ENCODE measurements at regions not wholly inside any gene's neighbourhood (a gene's known extent, or its start where the extent isn't known, plus 50 kb on each side); places are given as distances from the start of the nearest gene placed in this dataset.
"Not testable (repeated sequence)": the region's sequence is repeated elsewhere in the genome, so short reads cannot be mapped to it uniquely, and the experiment has no call there.

DNA sequence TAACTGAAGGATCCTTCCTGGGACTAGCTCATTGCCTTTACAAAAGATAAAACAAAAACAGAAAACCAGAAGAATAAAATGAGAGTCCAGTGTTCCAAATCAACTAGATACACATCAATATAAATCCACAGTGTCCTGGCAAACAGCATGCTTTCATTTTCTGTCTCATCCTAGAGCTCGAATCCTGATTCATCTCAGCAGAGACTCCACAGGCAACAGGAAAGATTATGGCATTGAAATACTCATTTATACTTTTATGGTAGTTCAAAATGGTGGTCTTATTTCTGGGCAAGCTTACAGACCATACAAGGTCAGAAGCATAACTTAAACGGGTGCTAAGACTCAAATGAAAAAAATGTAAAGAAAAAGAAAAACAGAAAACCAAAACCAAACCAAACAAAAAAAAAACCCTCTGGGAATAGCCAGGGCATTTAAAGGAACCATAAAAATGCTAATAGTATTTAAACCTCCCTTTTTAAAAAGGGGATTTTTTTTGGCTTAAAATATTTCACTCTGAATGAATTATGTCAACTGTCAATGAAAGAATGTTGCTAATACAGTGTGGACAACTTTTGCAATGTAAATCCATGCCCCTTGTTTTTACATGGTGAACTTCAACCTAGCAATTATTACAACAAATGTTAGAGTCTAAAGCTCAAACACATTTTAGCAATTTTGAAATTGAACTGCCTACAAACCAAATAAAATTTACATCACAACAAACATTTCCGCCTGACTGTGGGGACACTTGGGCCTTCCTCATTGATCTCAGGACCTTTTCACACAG lies 57.9 kb downstream of the GPR101 start:
- DNase-seq (ENCODE audit: low read depth) = no peak

DNA sequence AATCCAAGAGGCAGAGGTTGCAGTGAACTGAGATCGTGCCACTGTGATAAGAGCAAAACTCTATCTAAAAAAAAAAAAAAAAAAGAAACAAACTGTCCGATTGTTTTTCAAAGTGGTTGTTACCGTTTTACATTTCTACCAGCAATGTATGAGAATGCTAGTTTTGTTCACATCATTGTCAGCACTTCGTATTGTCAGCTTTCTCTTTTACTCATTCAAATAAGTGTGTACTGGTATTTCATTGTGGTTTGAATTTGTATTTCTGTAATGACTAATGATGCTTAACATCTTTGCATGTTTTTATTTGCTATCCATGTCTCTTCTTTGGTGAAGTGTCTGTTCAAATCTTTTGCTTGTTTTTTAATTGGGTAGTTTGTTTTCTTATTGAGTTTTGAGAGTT lies 65.8 kb downstream of the GPR101 start:
- DNase-seq (ENCODE audit: low read depth) = no peak

DNA sequence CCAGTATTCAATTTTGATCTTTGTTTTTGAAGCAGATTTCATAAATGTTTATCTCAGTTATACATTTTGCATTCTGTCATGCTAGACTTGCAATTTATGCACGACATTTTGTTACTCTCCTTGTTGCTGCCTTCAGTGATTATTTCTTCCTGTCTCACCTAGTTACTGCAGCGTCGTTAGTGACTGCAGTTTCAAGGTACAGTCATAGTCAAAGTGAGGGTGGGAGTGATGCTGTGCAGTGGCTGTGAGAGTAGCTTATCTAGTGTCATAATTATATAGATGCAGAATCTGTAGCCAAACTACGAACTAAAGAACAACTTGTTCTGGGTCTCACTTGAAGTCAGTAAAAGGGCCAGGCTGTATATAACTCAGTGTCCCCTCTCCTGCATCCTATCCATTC lies 69.8 kb downstream of the GPR101 start:
- DNase-seq (ENCODE audit: low read depth) = no peak

DNA sequence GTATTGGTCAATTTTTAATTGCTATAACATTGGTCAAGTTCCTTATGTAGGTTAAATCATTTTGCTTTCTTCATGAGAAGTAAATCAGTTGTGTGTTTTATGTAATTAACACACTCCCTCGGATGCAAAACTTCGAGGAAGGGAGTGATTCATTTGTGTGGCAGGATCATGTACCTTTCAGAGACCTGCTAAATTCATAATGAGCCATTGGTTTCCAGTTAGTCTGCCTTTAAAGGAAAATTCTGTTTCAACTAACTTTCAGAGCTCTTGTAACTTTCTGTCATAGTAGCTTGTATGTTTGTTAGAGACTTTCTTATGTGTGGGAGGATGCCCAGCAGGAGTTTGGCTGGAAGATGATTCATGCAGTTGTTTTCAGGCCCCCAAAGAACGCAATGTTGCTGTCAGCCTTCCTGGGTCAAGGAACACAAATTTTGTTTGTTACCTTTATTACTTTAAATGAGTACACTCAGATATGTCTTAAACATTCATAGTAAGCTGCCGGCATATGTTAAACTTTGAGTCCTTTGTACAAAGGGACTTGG lies 72.1 kb downstream of the GPR101 start:
- no peak for DNase-seq (ENCODE audit: low read depth)

DNA sequence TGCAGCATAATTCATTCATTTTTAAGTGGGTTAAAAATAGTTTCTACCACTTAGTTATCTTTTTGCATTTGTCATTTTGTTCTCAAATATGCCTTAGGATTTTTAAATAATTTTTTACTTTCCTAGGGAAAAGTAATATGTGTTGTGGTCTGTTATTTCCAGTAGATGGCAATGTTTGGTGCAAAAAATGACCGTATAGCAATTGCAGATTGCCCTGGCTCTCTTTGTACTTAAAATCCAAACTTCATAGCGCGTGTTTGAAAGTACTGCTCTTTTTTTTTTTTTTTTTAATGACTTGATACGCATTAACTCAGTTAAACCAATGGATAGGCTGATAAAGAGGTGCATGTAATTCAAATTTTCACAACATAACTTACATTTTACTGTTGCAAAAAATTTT lies 74.4 kb upstream of the RBMX start:
- no peak for DNase-seq (ENCODE audit: low read depth)

DNA sequence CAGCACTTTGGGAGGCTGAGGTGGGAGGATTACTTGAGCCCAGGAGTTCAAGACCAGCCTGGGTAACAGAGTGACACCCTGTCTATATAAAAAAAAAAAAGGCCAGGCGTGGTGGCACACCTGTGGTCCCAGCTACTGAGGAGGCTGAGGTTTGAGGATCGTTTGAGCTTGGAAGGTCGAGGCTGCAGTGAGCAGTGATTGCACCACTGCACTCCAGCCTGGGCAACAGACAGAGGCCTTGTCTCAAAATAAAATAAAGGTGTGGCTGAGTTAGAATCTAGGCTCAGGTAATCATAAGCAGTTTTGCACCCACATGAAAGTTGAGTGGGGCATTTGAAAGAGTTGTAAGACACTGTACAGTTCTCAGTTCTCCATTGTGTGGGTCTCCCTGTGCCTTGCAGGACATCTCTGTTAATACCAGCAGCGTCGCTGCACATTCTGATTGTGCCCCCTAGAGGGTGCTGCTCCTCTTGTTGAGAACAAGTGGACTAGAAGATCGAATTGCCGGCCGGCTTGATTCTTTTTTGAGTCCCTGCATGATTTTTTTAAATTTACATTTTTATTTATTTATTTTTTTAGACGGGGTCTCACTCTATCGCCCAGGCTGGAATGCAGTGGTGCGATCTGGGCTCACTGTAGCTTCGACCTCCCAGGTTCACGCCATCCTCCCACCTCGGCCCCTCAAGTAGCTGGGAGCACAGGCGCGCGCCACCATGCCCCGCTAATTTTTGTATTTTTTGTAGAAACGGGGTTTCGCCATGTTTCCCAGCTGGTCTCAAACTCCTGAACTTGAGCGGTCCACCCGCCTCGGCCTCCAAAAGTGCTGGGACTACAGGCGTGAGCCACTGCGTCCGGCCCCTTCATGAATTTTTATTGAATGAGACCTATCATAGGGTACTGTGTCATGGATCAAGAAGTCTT lies 73.6 kb upstream of the RBMX start:
- peak; percentile 26 for DNase-seq (ENCODE audit: low read depth)

DNA sequence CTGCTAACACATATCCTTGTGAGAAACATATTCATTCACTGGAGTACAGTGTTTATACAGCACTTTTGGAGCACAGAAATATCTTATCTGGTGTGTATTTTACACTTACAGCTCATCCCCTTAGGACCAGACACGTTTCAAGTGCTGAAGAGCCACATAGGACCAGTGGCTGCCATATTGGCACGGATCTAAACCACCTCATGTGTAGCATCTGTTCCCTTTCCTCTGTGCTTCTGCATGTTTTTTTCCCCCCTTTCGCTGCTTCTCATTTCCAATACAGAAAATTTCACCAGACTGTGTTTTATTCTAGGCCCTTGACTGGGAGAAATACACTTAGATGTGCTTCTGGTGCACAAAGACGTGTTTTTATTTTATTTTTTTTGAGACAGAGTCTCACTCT lies 69.7 kb upstream of the RBMX start:
- no peak for DNase-seq (ENCODE audit: low read depth)

DNA sequence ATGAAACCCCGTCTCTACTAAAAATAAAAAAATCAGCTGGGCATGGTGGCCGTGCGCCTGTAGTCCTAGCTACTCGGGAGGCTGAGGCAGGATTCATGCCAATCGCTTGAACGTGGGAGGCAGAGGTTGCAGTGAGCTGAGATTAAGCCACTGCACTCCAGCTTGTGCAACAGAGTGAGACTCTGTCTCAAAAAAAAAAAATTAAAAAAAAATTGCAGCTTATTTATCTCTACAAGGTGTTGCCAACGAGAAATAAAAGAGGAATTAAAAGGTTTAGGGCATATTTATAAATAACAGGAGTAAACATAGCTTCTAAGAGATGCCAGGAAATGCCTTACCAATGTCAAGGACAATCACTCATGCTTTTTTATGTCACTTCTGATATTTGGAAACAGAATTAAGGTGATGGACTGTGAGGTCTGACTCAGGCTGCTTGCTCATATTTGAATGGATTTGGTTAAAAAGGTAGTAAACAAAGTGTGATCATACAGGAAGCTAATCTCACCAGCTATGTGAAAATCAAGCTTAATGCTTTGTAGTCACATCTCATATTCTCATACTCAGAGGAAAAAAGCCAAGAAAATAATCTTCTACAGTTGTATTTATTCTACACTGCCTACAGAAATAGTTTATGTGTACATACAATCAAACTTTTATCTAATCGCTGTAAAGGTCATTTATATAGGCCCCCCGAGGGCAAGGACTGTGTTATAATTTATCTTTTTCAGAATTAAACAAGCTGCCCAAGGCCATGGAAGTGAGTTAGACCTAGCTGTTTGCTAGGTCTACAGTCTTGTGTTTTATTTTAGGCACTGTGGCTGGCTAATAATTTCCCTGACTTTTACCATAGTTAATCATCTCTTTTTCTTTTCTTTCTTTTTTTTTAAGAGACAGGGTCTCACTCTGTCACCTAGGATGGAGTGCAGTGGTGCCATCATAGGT lies 61.1 kb upstream of the RBMX start:
- DNase-seq (ENCODE audit: low read depth) = no peak

DNA sequence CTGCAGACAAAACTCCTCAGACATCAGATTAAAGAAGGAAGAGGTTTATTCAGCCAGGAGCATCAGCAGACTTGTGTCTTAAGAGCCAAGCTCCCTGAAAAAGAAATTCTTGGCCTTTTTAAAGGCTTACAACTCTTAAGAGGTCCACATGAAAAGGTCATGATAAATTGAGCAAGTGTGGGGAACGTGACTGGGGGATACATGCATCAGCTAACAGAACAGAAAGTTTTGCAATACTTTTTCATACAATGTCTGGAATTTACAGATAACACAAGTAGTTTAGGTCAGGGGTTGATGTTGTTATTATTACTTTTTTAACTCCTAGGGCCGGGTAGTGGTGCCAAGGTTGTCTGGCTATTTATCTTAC lies 55.6 kb upstream of the RBMX start:
- no peak for DNase-seq (ENCODE audit: low read depth)

DNA sequence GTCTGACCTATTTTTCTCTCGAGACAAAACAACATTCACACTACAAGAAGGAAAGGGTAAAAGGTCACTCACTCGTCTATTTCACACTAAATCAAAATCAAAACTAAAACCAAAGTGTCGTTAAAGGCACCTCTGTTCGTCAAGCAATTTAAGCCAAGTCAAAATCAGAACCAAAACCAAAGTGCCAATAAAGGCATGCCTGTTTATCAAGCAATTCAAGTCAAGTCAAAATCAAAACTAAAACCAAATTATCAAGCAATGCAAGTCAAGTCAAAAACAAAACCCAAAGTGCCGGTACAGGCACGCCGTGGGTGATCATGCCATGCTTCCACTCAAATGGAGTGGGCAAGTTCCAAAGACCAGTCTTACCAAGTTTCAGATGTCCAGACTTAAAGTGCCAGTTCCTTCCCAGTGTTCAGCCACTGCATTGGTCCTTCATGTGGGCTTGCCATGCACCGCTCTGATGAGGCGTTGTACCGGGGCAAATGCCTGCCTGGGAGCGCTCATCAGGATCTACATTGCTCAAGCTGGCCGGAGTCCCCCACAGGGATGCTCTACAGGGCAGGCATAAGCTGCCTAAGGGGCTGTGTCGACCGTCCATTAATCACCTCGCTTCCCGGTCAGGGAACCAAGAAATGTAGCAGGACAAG lies 55.1 kb upstream of the RBMX start:
- DNase-seq (ENCODE audit: low read depth) = not testable (repeated sequence)

DNA sequence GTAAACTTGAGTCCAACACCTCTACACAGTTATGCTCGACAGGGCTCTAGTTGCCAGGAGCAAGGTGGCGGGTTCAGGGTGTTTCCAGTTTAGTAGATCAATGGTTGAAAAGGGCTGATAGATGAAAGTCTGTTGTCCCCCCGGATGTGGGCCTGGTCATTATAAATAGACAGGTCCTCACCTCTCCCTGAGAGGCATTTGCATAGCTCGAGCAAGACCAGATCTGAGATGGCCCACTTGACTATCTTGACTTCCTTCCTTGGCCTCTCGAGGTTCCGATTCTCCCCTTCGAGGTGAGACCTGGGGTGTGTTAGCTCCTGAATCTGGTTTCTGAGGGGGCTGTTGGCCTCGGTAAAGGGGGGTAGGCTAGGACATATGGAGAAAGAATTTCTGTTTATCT lies 54.1 kb upstream of the RBMX start:
- DNase-seq (ENCODE audit: low read depth) = not testable (repeated sequence)

DNA sequence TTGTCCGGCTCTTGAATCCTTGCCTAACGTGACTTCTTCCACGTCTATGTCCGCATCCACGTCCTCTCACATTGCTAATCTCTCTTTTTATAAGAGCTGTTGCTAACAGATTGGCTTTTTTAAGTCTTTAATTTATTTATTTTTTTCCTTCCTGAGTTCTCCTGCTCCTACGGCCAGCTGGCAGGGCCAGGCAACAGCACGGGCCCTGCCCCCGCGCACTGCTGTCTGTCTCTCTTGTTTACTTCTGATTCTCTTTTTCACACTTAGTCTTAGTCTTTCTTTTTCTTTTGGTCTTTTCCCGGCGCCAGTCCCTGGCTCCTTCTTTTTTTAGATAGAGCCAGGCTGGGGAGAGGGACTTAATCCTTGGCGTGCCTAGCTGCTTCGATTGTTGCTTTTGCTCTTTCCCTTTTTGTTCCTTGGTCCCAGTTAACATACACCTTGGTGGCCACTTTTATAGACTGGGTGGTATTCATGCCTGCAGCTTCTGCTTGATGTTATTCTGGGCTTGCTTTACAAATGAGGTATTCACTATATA lies 53.2 kb upstream of the RBMX start:
- no peak for DNase-seq (ENCODE audit: low read depth)

DNA sequence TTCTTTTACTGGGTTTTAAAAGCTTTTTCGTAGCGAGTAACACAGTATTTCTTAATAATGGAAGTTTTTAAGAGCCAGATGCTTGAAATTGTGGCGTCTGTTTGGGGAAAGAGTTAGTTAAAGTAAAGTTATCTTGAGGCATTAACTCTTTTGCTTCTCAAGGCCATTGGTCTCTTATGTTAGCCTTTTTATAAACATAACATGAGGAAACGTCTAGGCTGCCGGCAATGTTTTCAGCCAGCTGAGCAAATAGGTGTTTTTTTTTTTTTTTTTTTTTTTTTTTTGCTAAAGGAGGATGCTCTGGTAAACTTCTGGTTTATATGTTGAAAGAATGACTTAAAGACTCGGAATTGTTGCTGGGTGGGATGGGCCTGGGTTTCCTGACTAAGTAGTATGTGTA lies 51.1 kb upstream of the RBMX start:
- DNase-seq (ENCODE audit: low read depth) = no peak
